ENCODE measurements at regions not wholly inside any gene's neighbourhood (a gene's known extent, or its start where the extent isn't known, plus 50 kb on each side); places are given as distances from the start of the nearest gene placed in this dataset.
A peak's percentile ranks its signal among the peaks of the same experiment; 100 is the strongest.

DNA sequence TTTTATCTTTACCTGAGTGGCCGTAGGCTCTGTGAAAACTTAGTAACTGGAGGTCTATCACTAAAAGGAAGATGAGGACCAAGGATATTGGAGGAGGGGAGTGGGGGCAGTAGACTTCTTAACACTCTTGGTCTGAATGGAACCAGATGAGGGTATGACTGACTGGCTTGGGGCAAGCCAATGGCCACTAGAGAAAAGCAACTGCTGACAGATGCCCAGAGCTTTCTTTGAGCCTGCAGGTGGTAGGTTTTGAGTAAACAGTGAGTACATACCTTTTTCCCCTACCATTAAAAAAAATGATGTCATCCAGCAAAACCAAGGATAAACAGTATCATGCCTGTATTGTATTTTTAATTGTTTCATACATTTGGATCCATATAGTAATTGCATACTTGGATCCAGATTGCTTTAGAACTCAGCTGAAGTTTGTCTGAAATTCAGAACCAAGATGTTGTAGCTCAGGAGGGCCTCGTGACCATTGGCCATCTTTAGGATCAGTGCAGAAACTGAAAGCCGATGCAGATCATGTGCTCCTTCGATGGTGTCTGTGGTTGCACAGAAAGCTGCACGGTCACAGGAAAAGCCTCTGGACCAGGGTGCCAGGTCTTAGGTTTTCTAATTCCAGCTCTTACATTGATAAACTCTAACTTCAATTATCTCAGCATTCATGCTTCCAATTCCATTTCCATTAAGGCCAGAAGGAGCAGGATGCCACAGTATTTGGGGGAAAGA, 131.0 kb downstream of the PDGFRA start:
- Histone ChIP-seq H4K20me1 (ENCODE audit: insufficient read depth, low read length) (no peaks in the 10 kb centered on the region), H3K9ac (ENCODE audit: low read length) (peak overlapping the region; percentile 47), H3K4me3 (ENCODE audit: low read length) (peak overlapping the region; percentile 21; the same call in 1 of the 2 replicates), H3K27me3 (replicated peaks; ENCODE audit: insufficient read depth, low read length) (no peaks in the 10 kb centered on the region), H3K4me1 (ENCODE audit: low read length) (peaks cover 30% of the 10 kb centered on the region), H3K36me3 (replicated peaks; ENCODE audit: insufficient read depth, low read length) (no peaks in the 10 kb centered on the region), H3K79me2 (ENCODE audit: low read length) (no peaks in the 10 kb centered on the region), H2AFZ (ENCODE audit: low read length) (peak overlapping the region; percentile 65), H3K9me2 (replicated peaks; ENCODE audit: insufficient read depth, low read length) (no peaks in the 10 kb centered on the region), H3K4me2 (ENCODE audit: low read depth, low read length) (peak overlapping the region; percentile 72), H3K27ac (ENCODE audit: low read length) (peak overlapping the region; percentile 93), H3K9me3 (replicated peaks; ENCODE audit: insufficient read depth, low read length) (no peaks in the 10 kb centered on the region), H3F3A (ENCODE audit: insufficient read depth, low read length) (peaks cover 13% of the 10 kb centered on the region)
- TF ChIP-seq EZH2phosphoT487 (IDR thresholded peaks at IDR 0.05; ENCODE audit: low read length) (no peak), EZH2 (optimal IDR thresholded peaks at IDR 0.05; ENCODE audit: low read depth, low read length) (no peak)
- TF ChIP-seq, protein P1, sequence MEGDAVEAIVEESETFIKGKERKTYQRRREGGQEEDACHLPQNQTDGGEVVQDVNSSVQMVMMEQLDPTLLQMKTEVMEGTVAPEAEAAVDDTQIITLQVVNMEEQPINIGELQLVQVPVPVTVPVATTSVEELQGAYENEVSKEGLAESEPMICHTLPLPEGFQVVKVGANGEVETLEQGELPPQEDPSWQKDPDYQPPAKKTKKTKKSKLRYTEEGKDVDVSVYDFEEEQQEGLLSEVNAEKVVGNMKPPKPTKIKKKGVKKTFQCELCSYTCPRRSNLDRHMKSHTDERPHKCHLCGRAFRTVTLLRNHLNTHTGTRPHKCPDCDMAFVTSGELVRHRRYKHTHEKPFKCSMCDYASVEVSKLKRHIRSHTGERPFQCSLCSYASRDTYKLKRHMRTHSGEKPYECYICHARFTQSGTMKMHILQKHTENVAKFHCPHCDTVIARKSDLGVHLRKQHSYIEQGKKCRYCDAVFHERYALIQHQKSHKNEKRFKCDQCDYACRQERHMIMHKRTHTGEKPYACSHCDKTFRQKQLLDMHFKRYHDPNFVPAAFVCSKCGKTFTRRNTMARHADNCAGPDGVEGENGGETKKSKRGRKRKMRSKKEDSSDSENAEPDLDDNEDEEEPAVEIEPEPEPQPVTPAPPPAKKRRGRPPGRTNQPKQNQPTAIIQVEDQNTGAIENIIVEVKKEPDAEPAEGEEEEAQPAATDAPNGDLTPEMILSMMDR (IDR thresholded peaks at IDR 0.05; ENCODE audit: low read length), result no peak
- DNase-seq, result peak; percentile 86

DNA sequence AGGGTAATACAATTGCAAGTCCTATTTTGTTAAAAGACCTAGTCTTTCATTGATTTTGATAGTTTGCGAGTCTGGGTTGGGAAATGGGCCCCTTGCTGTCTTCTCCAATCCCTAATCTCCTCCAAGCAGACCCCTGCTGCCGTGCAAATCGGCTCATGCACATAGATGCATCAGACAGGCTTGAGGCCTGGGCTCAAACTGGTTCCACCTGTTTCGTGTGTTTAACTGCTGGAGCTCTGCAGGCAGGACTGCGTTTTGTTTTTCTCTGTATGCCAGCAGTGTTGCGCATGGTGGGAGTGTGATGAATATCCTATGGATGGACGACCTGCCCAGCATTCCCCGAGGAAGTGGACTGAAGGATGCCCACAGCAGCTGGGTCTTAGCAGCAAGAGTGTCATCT, 133.9 kb downstream of the PDGFRA start:
- Histone ChIP-seq H3K27me3 (replicated peaks; ENCODE audit: insufficient read depth, low read length) (no peaks in the 10 kb centered on the region), H3F3A (ENCODE audit: insufficient read depth, low read length) (peaks cover 13% of the 10 kb centered on the region), H3K36me3 (replicated peaks; ENCODE audit: insufficient read depth, low read length) (no peaks in the 10 kb centered on the region), H3K9me2 (replicated peaks; ENCODE audit: insufficient read depth, low read length) (no peaks in the 10 kb centered on the region), H2AFZ (ENCODE audit: low read length) (no peak overlapping the region), H4K20me1 (ENCODE audit: insufficient read depth, low read length) (no peaks in the 10 kb centered on the region), H3K9ac (ENCODE audit: low read length) (no peak overlapping the region), H3K27ac (ENCODE audit: low read length) (no peak overlapping the region), H3K9me3 (replicated peaks; ENCODE audit: insufficient read depth, low read length) (no peaks in the 10 kb centered on the region), H3K4me2 (ENCODE audit: low read depth, low read length) (no peak overlapping the region), H3K79me2 (ENCODE audit: low read length) (no peaks in the 10 kb centered on the region), H3K4me3 (ENCODE audit: low read length) (no peak overlapping the region), H3K4me1 (ENCODE audit: low read length) (peaks cover 30% of the 10 kb centered on the region)
- TF ChIP-seq, protein P1 (IDR thresholded peaks at IDR 0.05; ENCODE audit: low read length), result no peak
- no peak for TF ChIP-seq EZH2phosphoT487 (IDR thresholded peaks at IDR 0.05; ENCODE audit: low read length)
- TF ChIP-seq EZH2 (optimal IDR thresholded peaks at IDR 0.05; ENCODE audit: low read depth, low read length), result no peak
- no peak for DNase-seq

- H3K4me1 ChIP-seq (ENCODE audit: low read length), result peaks cover 13% of the 10 kb centered on the region
- no peak overlapping the region for H3K4me2 ChIP-seq (ENCODE audit: low read depth, low read length)
- H3K9me3 ChIP-seq (replicated peaks; ENCODE audit: insufficient read depth, low read length), result no peaks in the 10 kb centered on the region
- no peaks in the 10 kb centered on the region for H3K27me3 ChIP-seq (replicated peaks; ENCODE audit: insufficient read depth, low read length)
- H3K27ac ChIP-seq (ENCODE audit: low read length), result no peak overlapping the region
- no peaks in the 10 kb centered on the region for H3K9me2 ChIP-seq (replicated peaks; ENCODE audit: insufficient read depth, low read length)
- DNase-seq, result no peak
- no peak overlapping the region for H3K4me3 ChIP-seq (ENCODE audit: low read length)
- peaks cover under 1% of the 10 kb centered on the region; the same call in 1 of the 2 replicates for H3F3A ChIP-seq (ENCODE audit: insufficient read depth, low read length)
- TF ChIP-seq, protein P1 (IDR thresholded peaks at IDR 0.05; ENCODE audit: low read length), result no peak
- TF ChIP-seq EZH2 (optimal IDR thresholded peaks at IDR 0.05; ENCODE audit: low read depth, low read length) (no peak), EZH2phosphoT487 (IDR thresholded peaks at IDR 0.05; ENCODE audit: low read length) (no peak)
- H2AFZ ChIP-seq (ENCODE audit: low read length), result no peak overlapping the region
- H3K36me3 ChIP-seq (replicated peaks; ENCODE audit: insufficient read depth, low read length), result no peaks in the 10 kb centered on the region
- no peaks in the 10 kb centered on the region for H3K79me2 ChIP-seq (ENCODE audit: low read length)
- H3K9ac ChIP-seq (ENCODE audit: low read length), result no peak overlapping the region
- no peaks in the 10 kb centered on the region for H4K20me1 ChIP-seq (ENCODE audit: insufficient read depth, low read length)
These were observed 136.6 kb downstream of the PDGFRA start for GRCh38 chr4:54365691-54366090.
